H1 (cell line): ENCODE measurements at regions not wholly inside any gene's neighbourhood (a gene's known extent, or its start where the extent isn't known, plus 50 kb on each side); places are given as distances from the start of the nearest gene placed in this dataset.

Source experiments
- CTCF ChIA-PET: fragments of 300-600 bp; sonication (Branson Sonifier 250); formaldehyde crosslinking; loops from one replicate; lab custom pipeline; 2021; ENCODE audit not compliant: partially characterized antibody; lab: Charles Lee
- POLR2A ChIA-PET: fragments of 300-600 bp; sonication (Branson Sonifier 250); formaldehyde crosslinking; loops from one replicate; lab custom pipeline; 2021; ENCODE audit warnings: inconsistent platforms; ENCODE audit not compliant: partially characterized antibody; lab: Charles Lee
- DNase-seq, 2 experiments: peaks; one replicate each; pipeline versions ENCODE4 v3.0.0 to v3.0.0-alpha.2; 2010 to 2022; ENCODE audit warnings: low spot score in 2 of 2, low read depth in 1 of 2, mixed read lengths in 1 of 2
- FAIRE-seq: peaks from 2 replicates; lab custom pipeline; 2011; peaks lifted over from hg19 to GRCh38; lab: Jason Lieb, UNC
- H2AFZ ChIP-seq: 2 replicates; pipeline ENCODE4 v1.8.1; 2012; ENCODE audit warnings: low read length, inconsistent platforms
- H2AK5ac ChIP-seq: 2 replicates; pipeline ENCODE4 v1.6.1; 2013; ENCODE audit warnings: low read depth, low read length
- H2BK120ac ChIP-seq: replicated peaks from 2 replicates; pipeline ENCODE3; 2013; ENCODE audit warnings: low read depth, low read length, inconsistent platforms
- H2BK12ac ChIP-seq: 2 replicates; pipeline ENCODE4 v1.6.1; 2013; ENCODE audit warnings: low read depth, low read length
- H2BK15ac ChIP-seq: 2 replicates; pipeline ENCODE4 v1.6.1; 2013; ENCODE audit warnings: low read length
- H2BK20ac ChIP-seq: 2 replicates; pipeline ENCODE4 v1.6.1; 2013; ENCODE audit warnings: low read length
- H2BK5ac ChIP-seq: 2 replicates; pipeline ENCODE4 v1.6.1; 2013; ENCODE audit warnings: low read depth, low read length
- H3K14ac ChIP-seq: 2 replicates; pipeline ENCODE4 v1.6.1; 2013; ENCODE audit warnings: inconsistent platforms; ENCODE audit not compliant: insufficient read length
- H3K18ac ChIP-seq: 2 replicates; pipeline ENCODE4 v1.6.1; 2013; ENCODE audit warnings: low read length; ENCODE audit errors: extremely low read depth
- H3K23ac ChIP-seq: 2 replicates; pipeline ENCODE4 v1.6.1; 2013; ENCODE audit warnings: inconsistent platforms; ENCODE audit not compliant: insufficient read length
- H3K23me2 ChIP-seq: 2 replicates; pipeline ENCODE4 v1.6.1; 2013; ENCODE audit warnings: low read depth, low read length
- H3K27ac ChIP-seq: 2 replicates; pipeline ENCODE4 v1.6.1; 2011; ENCODE audit warnings: low read depth, low read length, inconsistent platforms
- H3K27me3 ChIP-seq, 4 experiments: replicated peaks in 1 of 4; 1 replicate in 1 of 4; 2 replicates in 3 of 4; pipeline versions ENCODE4 v1.6.1 to v1.8.1; 2011 to 2013; ENCODE audit warnings: low read length in 3 of 4, mild to moderate bottlenecking in 3 of 4, inconsistent platforms in 2 of 4, mixed read lengths in 2 of 4, moderate library complexity in 1 of 4; ENCODE audit not compliant: control insufficient read depth in 3 of 4, insufficient read depth in 3 of 4; ENCODE audit errors: extremely low read depth in 1 of 4
- H3K36me3 ChIP-seq, 4 experiments: 2 replicates each; pipeline versions ENCODE4 v1.6.1 to v1.8.1; 2011 to 2013; ENCODE audit warnings: mild to moderate bottlenecking in 4 of 4, low read length in 3 of 4, moderate library complexity in 2 of 4, control low read depth in 1 of 4, inconsistent platforms in 1 of 4; ENCODE audit not compliant: insufficient read depth in 4 of 4, control insufficient read depth in 2 of 4
- H3K4ac ChIP-seq: replicated peaks from 2 replicates; pipeline ENCODE3; 2013; ENCODE audit warnings: low read length, low read depth, mixed read lengths, inconsistent platforms; ENCODE audit not compliant: insufficient read length
- H3K4me1 ChIP-seq, 4 experiments: replicated peaks in 1 of 4; 1 replicate in 1 of 4; 2 replicates in 3 of 4; pipeline versions ENCODE4 v1.6.1 to v1.8.1; 2011 to 2013; ENCODE audit warnings: low read length in 3 of 4, inconsistent platforms in 2 of 4, mixed read lengths in 1 of 4; ENCODE audit not compliant: insufficient read depth in 4 of 4, control insufficient read depth in 3 of 4
- H3K4me2 ChIP-seq, 2 experiments: 2 replicates each; pipeline versions ENCODE4 v1.6.1 to v1.8.1; 2011 to 2013; ENCODE audit warnings: low read depth in 2 of 2, low read length in 2 of 2, control low read depth in 1 of 2, inconsistent platforms in 1 of 2, mild to moderate bottlenecking in 1 of 2; ENCODE audit not compliant: insufficient read depth in 1 of 2
- H3K4me3 ChIP-seq, 4 experiments: fragments of 200-600, 300-600 bp in 1 of 4; sonication (generic), shearing (Covaris generic), sonication (Bioruptor Twin) in 1 of 4; 2 replicates each; pipeline versions ENCODE4 v1.5.1 to v1.8.1; 2011 to 2016; ENCODE audit warnings: low read length in 4 of 4, low read depth in 3 of 4, control low read depth in 2 of 4, inconsistent platforms in 2 of 4, mild to moderate bottlenecking in 2 of 4, mixed read lengths in 1 of 4, moderate library complexity in 1 of 4; ENCODE audit not compliant: insufficient read depth in 2 of 4; ENCODE audit errors: extremely low read depth in 1 of 4
- H3K56ac ChIP-seq: replicated peaks from 2 replicates; pipeline ENCODE3; 2013; ENCODE audit warnings: low read depth, mild to moderate bottlenecking, mixed read lengths, low read length, inconsistent platforms; ENCODE audit not compliant: insufficient read length
- H3K79me1 ChIP-seq: 2 replicates; pipeline ENCODE4 v1.6.1; 2013; ENCODE audit warnings: low read depth, low read length, control low read depth
- H3K79me2 ChIP-seq, 2 experiments: 2 replicates each; pipeline versions ENCODE4 v1.6.1 to v1.8.1; 2012 to 2013; ENCODE audit warnings: low read length in 2 of 2, mild to moderate bottlenecking in 2 of 2, inconsistent platforms in 1 of 2; ENCODE audit not compliant: insufficient read depth in 2 of 2, control insufficient read depth in 1 of 2
- H3K9ac ChIP-seq, 4 experiments: replicated peaks in 1 of 4; 1 replicate in 1 of 4; 2 replicates in 3 of 4; pipeline versions ENCODE4 v1.6.1 to v1.8.1; 2011 to 2013; ENCODE audit warnings: low read depth in 3 of 4, low read length in 3 of 4, control low read depth in 2 of 4, mild to moderate bottlenecking in 2 of 4, moderate library complexity in 2 of 4, inconsistent platforms in 1 of 4; ENCODE audit errors: extremely low read depth in 1 of 4
- H3K9me3 ChIP-seq, 2 experiments: 2 replicates each; pipeline versions ENCODE4 v1.6.1 to v1.8.1; 2012 to 2013; ENCODE audit warnings: mild to moderate bottlenecking in 2 of 2, moderate library complexity in 2 of 2, control low read depth in 1 of 2, inconsistent platforms in 1 of 2, low read depth in 1 of 2, low read length in 1 of 2, mixed read lengths in 1 of 2; ENCODE audit not compliant: insufficient read depth in 2 of 2
- H4K20me1 ChIP-seq, 2 experiments: replicated peaks in 1 of 2; 2 replicates each; pipeline versions ENCODE3 to v1.8.1; 2011 to 2013; ENCODE audit warnings: inconsistent platforms in 2 of 2, low read length in 2 of 2, mild to moderate bottlenecking in 1 of 2; ENCODE audit not compliant: insufficient read depth in 2 of 2, control insufficient read depth in 1 of 2
- H4K5ac ChIP-seq: 2 replicates; pipeline ENCODE4 v1.6.1; 2013; ENCODE audit warnings: low read length, low read depth, mixed read lengths, inconsistent platforms; ENCODE audit not compliant: insufficient read length
- H4K8ac ChIP-seq: 2 replicates; pipeline ENCODE4 v1.8.0; 2013; ENCODE audit warnings: mild to moderate bottlenecking, moderate library complexity, low read length, inconsistent platforms; ENCODE audit not compliant: insufficient read depth; ENCODE audit errors: extremely low read depth
- H4K91ac ChIP-seq: replicated peaks from 2 replicates; pipeline ENCODE3; 2013; ENCODE audit warnings: low read length, mixed read lengths, inconsistent platforms; ENCODE audit not compliant: insufficient read length
- BACH1 ChIP-seq: IDR thresholded peaks from 2 replicates; pipeline ENCODE4 v1.6.1; 2012; ENCODE audit warnings: low read length, improper control_type of control experiment
- CHD1 ChIP-seq: IDR thresholded peaks from 2 replicates; pipeline ENCODE4 v1.6.1; 2012; ENCODE audit warnings: low read depth, low read length, improper control_type of control experiment
- NRF1 ChIP-seq: IDR thresholded peaks from 2 replicates; pipeline ENCODE4 v1.6.1; 2011; ENCODE audit warnings: mild to moderate bottlenecking, low read depth, low read length, improper control_type of control experiment
- POU5F1 ChIP-seq: IDR thresholded peaks from 2 replicates; pipeline ENCODE4 v1.6.1; 2011; ENCODE audit warnings: low read depth, mild to moderate bottlenecking, low read length, moderate library complexity
- WGBS, 2 experiments: shearing (Covaris generic) in 1 of 2; methylation state at CpG; one replicate each; pipeline versions ENCODE4 v1.1.6 to v1.1.7; 2013 to 2015; ENCODE audit warnings: low lambda C conversion rate in 2 of 2, mixed read lengths in 2 of 2, inconsistent platforms in 1 of 2, low coverage in 1 of 2, missing lambda C conversion rate in 1 of 2; ENCODE audit not compliant: insufficient replicate concordance in 2 of 2, insufficient coverage in 1 of 2, insufficient read length in 1 of 2; ENCODE audit errors: extremely low coverage in 1 of 2, missing lambda C conversion rate in 1 of 2; 5-methylcytosine and 5-hydroxymethylcytosine counted together

- H3K27me3 ChIP-seq: no peaks in the 10 kb centered on the region
- no peak overlapping the region for H3K14ac ChIP-seq
- H4K91ac ChIP-seq: no peak overlapping the region
- 0 out of 4 replicates have a peak, but pooled peaks cover 0 to 2% of the 10 kb centered on the region in 2 experiments for H3K9me3 ChIP-seq
- no peak overlapping the region for H2BK12ac ChIP-seq
- H4K5ac ChIP-seq: no peak overlapping the region
- DNase-seq (no peak), FAIRE-seq (no peak)
- ChIA-PET POLR2A (no interaction called here), CTCF (interaction anchor here (0.6 kb wide), 1 partner anchor 266 kb away, joined by 4 read pairs; no protein-coding TSS in a partner anchor)
- no peak overlapping the region for H2AK5ac ChIP-seq
- H3K23ac ChIP-seq: no peak overlapping the region
- H3K4ac ChIP-seq: no peak overlapping the region
- H3K79me2 ChIP-seq: no peaks in the 10 kb centered on the region
- H3K4me1 ChIP-seq: no peaks in the 10 kb centered on the region
- no peak overlapping the region for H3K4me3 ChIP-seq
- no peak overlapping the region for H3K18ac ChIP-seq
- TF ChIP-seq POU5F1: no peak
- no peak for TF ChIP-seq NRF1
- TF ChIP-seq CHD1: no peak
- no peak for TF ChIP-seq BACH1
- no peaks in the 10 kb centered on the region for H3K79me1 ChIP-seq
- no peak overlapping the region for H2BK15ac ChIP-seq
- H3K36me3 ChIP-seq: no peaks in the 10 kb centered on the region
- no peak overlapping the region for H2AFZ ChIP-seq
- no peak overlapping the region for H3K4me2 ChIP-seq
- H4K8ac ChIP-seq: no peak overlapping the region
- no peak overlapping the region for H2BK20ac ChIP-seq
- no peak overlapping the region for H2BK5ac ChIP-seq
- H4K20me1 ChIP-seq: no peaks in the 10 kb centered on the region
- H3K23me2 ChIP-seq: no peaks in the 10 kb centered on the region
- no peak overlapping the region for H3K9ac ChIP-seq
- H3K56ac ChIP-seq: no peak overlapping the region
- no peak overlapping the region for H2BK120ac ChIP-seq
- H3K27ac ChIP-seq: no peak overlapping the region
- 86% methylated on average over 3 of the region's 3 CpGs; no CpG with 5 or more reads in 1 of the 2 experiments for WGBS, 2 experiments
These were observed 522.8 kb upstream of the LRRC4C start for GRCh38 chr11:41982276-41982675.
